Glomerular visceral epithelial cell (primary cell): ENCODE measurements at regions not wholly inside any gene's neighbourhood (a gene's known extent, or its start where the extent isn't known, plus 50 kb on each side); places are given as distances from the start of the nearest gene placed in this dataset.
A peak's percentile ranks its signal among the peaks of the same experiment; 100 is the strongest.

Source experiments
- DNase-seq: peaks from one replicate; pipeline ENCODE4 v3.0.0-alpha.2; 2016; ENCODE audit errors: extremely low spot score

- no peak for DNase-seq
Observed at GRCh38 chr4:152269448-152270191, 266.3 kb downstream of the FBXW7 start.

GRCh38 chr4:152267811-152268210 lies 268.1 kb downstream of the FBXW7 start:
- no peak for DNase-seq

GRCh38 chr4:152266831-152267480 lies 268.9 kb downstream of the FBXW7 start:
- no peak for DNase-seq

DNA sequence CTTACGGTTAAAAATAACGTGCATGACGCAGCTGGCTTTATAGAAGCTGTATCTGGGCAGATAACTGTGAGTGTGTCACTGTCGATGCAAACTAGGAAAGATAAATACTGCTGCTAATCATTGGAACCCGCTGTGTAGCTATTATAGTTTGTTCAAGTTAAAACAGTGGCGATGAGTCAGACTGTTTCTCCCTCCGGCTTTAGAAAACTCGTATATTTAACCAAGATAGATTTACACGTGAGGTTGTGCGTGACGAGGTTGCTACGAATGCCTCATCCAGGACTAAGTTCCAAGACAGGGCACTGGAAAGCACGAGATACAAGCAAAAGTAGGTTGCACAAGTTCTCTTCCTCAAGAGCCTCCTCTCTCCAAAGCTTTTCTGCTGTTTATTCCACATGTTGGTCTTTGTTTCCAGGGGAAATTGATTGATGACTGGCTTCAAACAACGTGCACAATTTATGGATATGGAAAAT lies 270.7 kb downstream of the FBXW7 start:
- peak; percentile 71 for DNase-seq

GRCh38 chr4:152264106-152264505 lies 271.8 kb downstream of the FBXW7 start:
- no peak for DNase-seq

- peak; percentile 80 for DNase-seq
Observed at GRCh38 chr4:152259866-152260265, 276.0 kb downstream of the FBXW7 start.

DNA sequence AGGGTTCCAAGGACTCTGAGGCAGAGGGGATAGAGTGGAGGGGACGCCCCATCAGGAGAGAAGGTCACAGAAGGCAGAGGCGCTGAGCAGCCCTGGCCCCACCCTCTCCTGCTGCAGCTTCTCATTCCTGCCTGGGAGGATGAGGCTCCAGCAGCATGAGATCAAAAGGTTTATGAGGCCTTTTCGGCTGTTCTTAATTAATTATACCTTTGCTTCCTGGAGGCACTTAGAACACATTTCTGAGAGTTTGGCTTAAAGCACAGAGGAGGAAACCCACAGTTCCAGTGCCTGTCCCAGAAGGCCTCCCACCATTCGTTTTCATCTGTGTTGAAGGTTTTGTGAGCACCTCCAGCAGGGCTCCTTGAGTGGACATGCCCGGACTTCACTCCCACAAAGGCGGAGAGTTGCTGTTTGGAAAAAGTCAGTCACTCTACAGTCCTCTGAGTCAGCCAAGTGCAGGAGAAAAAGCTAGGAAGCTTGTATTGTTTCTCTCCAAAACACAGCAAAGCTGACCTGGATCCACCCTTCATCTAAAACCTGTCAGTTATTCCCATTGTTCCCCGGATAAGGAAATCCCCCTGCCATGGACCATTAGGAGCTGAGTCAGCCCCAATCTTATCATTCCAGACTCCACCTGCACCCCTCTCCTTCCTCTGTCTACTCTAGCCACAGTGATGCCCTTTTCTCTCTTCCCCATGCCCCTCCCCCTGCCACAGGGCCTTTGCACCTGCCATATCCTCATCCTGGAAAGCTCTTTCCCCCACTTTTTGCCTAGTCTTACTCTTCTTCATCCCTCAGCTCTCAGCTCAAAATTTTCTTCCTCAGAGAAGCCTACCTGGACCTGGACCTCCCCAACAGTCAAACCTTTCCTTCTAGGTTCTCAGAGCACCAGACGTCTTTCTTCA lies 276.8 kb downstream of the FBXW7 start:
- peak; percentile 70 for DNase-seq

DNA sequence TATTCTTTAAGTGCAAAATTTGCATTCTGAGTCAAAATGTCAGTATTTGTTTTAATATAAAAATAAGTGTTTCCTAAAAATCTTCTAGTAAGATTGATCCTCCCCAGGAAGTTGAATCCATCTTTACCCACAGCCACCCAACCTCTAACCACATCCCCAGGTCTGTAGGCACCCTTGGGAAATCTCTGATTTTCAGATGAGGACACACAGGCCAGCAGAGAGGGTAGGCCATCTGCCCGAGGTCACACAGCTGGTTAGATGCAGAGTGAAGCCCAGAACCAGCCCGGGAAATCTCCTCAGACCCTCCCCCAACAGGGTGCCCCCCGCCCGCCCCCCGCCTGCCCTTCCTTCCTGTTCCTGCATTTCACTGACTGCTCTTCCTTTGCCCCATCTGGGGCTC lies 277.5 kb downstream of the FBXW7 start:
- DNase-seq = no peak

DNA sequence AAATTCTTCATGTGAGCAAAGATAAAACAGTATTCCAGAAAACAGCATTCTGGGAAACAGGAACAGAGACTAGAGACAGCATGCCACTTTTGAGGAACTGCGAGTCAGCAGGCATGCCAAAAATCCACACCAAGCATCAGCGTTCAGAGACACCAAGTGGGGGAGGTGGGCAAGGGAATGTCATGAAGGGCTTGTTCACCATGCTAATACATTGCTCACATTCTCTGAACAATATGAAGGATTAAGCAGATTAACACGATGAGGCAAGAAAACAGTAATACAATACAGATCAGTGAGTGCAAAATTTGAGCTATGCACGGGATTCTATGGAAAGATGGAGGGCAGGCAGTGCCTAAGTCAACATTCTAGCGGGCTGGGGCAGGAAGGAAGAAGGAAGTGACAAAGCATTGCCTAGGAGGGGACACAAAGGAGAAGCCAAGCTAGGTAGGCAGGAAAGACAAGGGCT lies 278.3 kb downstream of the FBXW7 start:
- peak; percentile 12 for DNase-seq

DNA sequence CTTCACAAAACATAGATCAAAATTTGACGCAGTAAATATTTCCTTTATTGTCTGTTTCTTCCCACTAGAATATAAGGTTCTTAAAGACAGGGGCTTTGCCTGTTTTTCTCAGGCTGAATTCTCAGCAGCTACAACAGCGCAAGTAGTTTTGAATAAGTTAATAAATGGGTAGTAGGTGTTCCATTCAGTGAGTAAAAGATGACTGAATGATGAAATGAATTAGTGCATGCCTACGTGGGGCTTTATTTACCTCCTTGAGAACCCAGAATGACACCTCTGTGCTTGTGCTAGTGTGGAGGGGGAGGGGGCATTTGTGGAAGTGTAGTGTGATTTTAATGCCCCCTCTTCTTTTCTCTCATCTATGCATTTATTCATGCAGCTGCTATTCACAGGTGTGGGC lies 278.9 kb downstream of the FBXW7 start:
- DNase-seq = no peak

GRCh38 chr4:152255437-152255836 lies 280.5 kb downstream of the FBXW7 start:
- peak; percentile 48 for DNase-seq

GRCh38 chr4:152248347-152248746 lies 287.5 kb downstream of the FBXW7 start:
- DNase-seq = no peak

DNA sequence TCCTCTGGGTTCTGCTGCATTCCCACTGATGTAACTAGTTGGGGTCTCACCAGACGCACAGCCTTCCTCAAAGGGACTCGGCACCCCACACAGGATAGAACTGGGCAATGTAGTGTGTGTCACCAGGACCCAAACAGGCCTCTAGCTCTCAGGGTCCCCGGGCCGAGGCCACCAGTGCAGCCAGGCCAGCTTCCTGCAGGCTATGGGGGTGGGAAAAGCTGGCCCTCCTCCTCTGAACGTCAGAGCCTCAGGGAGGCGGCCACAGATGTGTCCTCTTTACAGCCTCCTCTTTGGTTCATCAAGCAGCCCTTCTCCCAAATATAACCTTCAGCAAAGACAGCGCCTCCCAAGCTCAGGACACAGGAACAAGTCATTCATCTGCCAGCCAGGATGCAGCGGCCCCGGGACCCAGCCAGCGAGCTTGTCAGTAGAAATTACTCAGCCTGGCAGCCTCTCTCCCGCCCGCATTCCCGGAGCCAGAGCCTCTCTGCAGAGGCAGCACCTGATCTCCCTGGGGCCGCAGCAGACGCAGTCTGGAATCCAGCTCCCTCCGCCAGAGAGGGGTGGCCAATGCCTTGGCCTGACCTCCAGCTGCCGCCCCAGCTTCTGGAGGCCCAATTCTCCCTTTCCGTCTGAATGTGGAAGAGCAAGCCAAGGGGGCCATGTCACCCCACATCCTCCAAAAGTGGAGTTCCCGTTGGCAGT lies 288.5 kb downstream of the FBXW7 start:
- DNase-seq = no peak

GRCh38 chr4:152246659-152247058 lies 289.2 kb downstream of the FBXW7 start:
- no peak for DNase-seq

DNA sequence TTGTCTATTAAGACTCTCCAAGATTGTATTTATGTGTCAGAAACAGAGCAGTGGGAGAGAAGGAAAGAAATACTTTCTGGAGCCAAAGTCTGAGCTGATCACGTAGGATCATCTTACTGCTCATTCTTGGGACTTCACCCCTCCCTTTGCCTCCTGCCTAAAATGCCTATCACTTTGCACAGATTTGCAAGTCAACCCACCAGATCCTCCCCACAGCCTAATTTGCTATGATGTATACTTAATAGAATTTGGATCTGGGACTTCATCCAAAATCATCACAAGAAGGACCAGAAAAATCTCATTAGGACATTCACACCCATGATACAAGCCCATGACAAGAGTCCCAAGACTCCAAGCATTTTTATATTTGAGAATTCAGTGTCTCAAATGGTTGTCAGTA lies 290.2 kb downstream of the FBXW7 start:
- DNase-seq = no peak

DNA sequence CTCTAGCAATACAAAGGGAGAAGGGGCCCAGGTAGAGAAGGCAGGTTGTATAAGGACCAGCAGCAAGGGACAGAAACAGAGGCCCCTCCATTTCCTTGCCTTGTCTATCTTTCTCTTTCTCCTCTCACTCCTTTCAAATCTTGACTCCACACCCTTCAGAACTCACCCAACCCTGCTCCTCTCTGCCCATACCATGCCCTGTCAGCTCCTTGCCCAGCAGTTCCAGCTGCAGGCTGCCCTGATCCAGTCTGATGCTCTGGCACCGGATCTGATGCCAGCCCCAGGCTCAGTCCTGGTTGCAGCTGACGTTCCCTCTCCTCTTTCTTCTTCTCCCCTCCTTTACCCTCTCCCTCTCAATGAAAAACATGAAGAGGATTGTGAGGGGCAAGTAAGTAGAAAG lies 291.2 kb downstream of the FBXW7 start:
- no peak for DNase-seq

DNA sequence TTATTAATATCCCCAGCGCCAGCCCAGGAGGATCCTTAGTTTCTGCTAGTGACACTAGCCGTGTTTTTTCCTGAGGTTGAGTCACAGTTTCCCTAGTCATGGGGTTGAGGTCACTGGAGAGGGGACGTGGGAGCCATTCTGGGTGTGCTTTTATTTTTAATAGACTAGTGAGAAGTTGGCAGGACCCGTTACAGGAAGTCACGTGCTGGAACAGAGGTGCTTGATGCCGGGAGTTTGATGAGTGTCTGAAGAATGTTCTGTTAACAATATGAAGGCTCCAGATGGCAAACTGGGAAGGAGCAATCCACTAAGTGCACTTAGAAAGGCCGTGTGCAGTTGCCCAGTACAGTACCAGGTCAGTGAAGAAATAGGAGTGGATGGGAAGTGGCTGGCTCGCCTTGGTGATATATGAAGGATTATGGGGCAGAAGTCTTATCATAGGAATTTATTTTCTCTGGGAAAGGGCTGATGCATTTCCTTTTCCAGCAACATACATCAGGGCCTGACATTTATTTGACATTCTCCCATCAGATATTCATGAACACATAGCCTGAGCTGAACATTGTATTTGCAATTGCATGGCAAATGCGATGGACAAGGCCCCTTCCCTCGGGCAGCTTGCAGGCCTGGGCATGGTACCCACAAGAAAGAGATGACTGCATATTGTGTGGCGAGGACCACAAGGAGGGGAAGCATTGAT lies 291.8 kb downstream of the FBXW7 start:
- DNase-seq = no peak

GRCh38 chr4:152243206-152243605 lies 292.7 kb downstream of the FBXW7 start:
- DNase-seq = no peak

GRCh38 chr4:152240232-152240631 lies 295.7 kb downstream of the FBXW7 start:
- no peak for DNase-seq

DNA sequence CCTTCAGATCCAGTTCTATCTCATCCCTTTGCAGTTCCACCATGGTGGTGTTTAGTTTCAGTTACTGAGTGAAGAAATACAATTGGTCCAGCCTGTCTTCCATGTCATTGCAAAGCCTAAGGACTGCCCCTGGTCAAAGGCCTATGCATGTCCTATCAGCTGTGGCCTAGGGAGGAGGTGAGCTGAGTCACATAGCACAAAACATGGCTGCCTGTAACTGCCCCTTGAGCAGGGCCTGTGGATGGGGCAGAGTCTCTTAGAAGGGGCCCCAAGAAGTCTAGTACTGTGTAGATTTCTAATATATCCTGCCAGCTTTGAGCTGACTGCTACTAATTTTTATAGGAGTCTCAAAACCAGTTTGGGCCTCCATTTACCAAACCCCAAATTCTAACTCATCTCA lies 296.7 kb downstream of the FBXW7 start:
- DNase-seq = no peak

- DNase-seq = no peak
Observed at GRCh38 chr4:152236519-152237056, 299.3 kb downstream of the FBXW7 start.
